K562 (cell line): ENCODE measurements at regions not wholly inside any gene's neighbourhood (a gene's known extent, or its start where the extent isn't known, plus 50 kb on each side); places are given as distances from the start of the nearest gene placed in this dataset.
A peak's percentile ranks its signal among the peaks of the same experiment; 100 is the strongest.

Source experiments
- ATAC-seq: fragments of 200-7000 bp; cut with Tn5 transposase; 3 replicates; pipeline ENCODE4 v1.9.1; 2020; ENCODE audit warnings: moderate library complexity
- BruUV-seq: library from RNA; stranded (reverse); fragments of 400-500 nt; replicated peaks from 2 replicates; lab custom pipeline; 2021; lab: Mats Ljungman, UMichigan
- CTCF ChIA-PET: fragments of 300-600 bp; formaldehyde crosslinking; extraction: SDS; loops from one replicate; lab custom pipeline; 2021; ENCODE audit warnings: low intra/inter-chr PET ratio; lab: Yijun Ruan, JAX
- POLR2A ChIA-PET: fragments of 300-600, 350-650 bp; sonication (Branson Sonifier 250); formaldehyde crosslinking; extraction: SDS; loops from one replicate; lab custom pipeline; 2021; ENCODE audit warnings: antibody characterized with exemption, inconsistent platforms; lab: Yijun Ruan, JAX
- DNase-seq, 4 experiments: peaks; one replicate each; pipeline versions ENCODE4 v3.0.0 to v3.0.0-alpha.2; 2011 to 2018; ENCODE audit warnings: low spot score in 3 of 4, mixed read lengths in 3 of 4; ENCODE audit errors: extremely low read depth in 1 of 4
- FAIRE-seq: peaks from 2 replicates; lab custom pipeline; 2011; peaks lifted over from hg19 to GRCh38; lab: Jason Lieb, UNC
- H2AFZ ChIP-seq: 2 replicates; pipeline ENCODE4 v1.6.0; 2011; ENCODE audit warnings: low read depth, low read length, control low read depth, inconsistent platforms
- H3K27ac ChIP-seq: fragments of 200-600 bp; 3 replicates; pipeline ENCODE4 v1.8.0; 2011; ENCODE audit warnings: low read depth, mild to moderate bottlenecking, control low read depth, inconsistent platforms, low read length, moderate library complexity, mixed read lengths; ENCODE audit errors: extremely low read depth
- H3K27me3 ChIP-seq, 2 experiments: fragments of 300-600 bp in 1 of 2; 2 replicates in 1 of 2; 3 replicates in 1 of 2; pipeline versions ENCODE4 v1.6.0 to v1.8.0; 2011; ENCODE audit warnings: inconsistent platforms in 2 of 2, low read length in 2 of 2, mild to moderate bottlenecking in 1 of 2, mixed read lengths in 1 of 2, moderate library complexity in 1 of 2; ENCODE audit not compliant: control insufficient read depth in 2 of 2, insufficient read depth in 2 of 2
- H3K36me3 ChIP-seq: fragments of 300-600 bp; 3 replicates; pipeline ENCODE4 v1.8.0; 2011; ENCODE audit warnings: mild to moderate bottlenecking, low read length, inconsistent platforms; ENCODE audit not compliant: control insufficient read depth, insufficient read depth
- H3K4me1 ChIP-seq, 2 experiments: fragments of 200-600 bp in 1 of 2; replicated peaks in 1 of 2; 2 replicates in 1 of 2; 3 replicates in 1 of 2; pipeline versions ENCODE4 v1.5.1 to v1.8.0; 2011; ENCODE audit warnings: inconsistent platforms in 2 of 2, low read length in 2 of 2, mild to moderate bottlenecking in 1 of 2, mixed read lengths in 1 of 2, moderate library complexity in 1 of 2; ENCODE audit not compliant: control insufficient read depth in 2 of 2, insufficient read depth in 2 of 2
- H3K4me2 ChIP-seq: 2 replicates; pipeline ENCODE4 v1.6.1; 2011; ENCODE audit warnings: low read length, control low read depth, inconsistent platforms, mixed read lengths; ENCODE audit not compliant: insufficient read depth
- H3K4me3 ChIP-seq: fragments of 200-600 bp; sonication (generic), shearing (Covaris generic); 2 replicates; pipeline ENCODE4 v1.5.1; 2016; ENCODE audit warnings: control low read depth, inconsistent platforms
- H3K79me2 ChIP-seq: fragments of 200-600 bp; 3 replicates; pipeline ENCODE4 v1.8.0; 2011; ENCODE audit warnings: low read length, inconsistent platforms; ENCODE audit not compliant: control insufficient read depth, insufficient read depth
- H3K9ac ChIP-seq, 2 experiments: 2 replicates each; pipeline versions ENCODE4 v1.6.0 to v1.6.1; 2011; ENCODE audit warnings: low read depth in 2 of 2, low read length in 2 of 2, control low read depth in 1 of 2, inconsistent platforms in 1 of 2, mild to moderate bottlenecking in 1 of 2, mixed read lengths in 1 of 2; ENCODE audit not compliant: insufficient read depth in 1 of 2
- H3K9me1 ChIP-seq: one replicate; pipeline ENCODE4 v1.6.0; 2011; ENCODE audit warnings: inconsistent platforms, mild to moderate bottlenecking, low read length, moderate library complexity; ENCODE audit not compliant: control insufficient read depth, insufficient read depth
- H3K9me3 ChIP-seq: replicated peaks from 2 replicates; pipeline ENCODE4 v1.5.1; 2011; ENCODE audit warnings: low read depth, low read length, inconsistent platforms; ENCODE audit not compliant: control insufficient read depth, insufficient read depth
- H4K20me1 ChIP-seq: replicated peaks from 2 replicates; pipeline ENCODE4 v1.6.1; 2011; ENCODE audit warnings: low read length, inconsistent platforms, mixed read lengths; ENCODE audit not compliant: control insufficient read depth, insufficient read depth
- ATF7 ChIP-seq: fragments of 450-650 bp; IDR thresholded peaks from 2 replicates; pipeline ENCODE4 v1.7.1; 2014; ENCODE audit warnings: mild to moderate bottlenecking, moderate library complexity
- BCLAF1 ChIP-seq, 2 experiments: fragments of 450-650 bp in 1 of 2; IDR thresholded peaks; 2 replicates each; pipeline ENCODE4 v1.6.1; 2011 to 2017; ENCODE audit warnings: low read depth in 2 of 2, antibody characterized with exemption in 1 of 2, borderline replicate concordance in 1 of 2, low read length in 1 of 2, mild to moderate bottlenecking in 1 of 2, mixed read lengths in 1 of 2; ENCODE audit not compliant: control insufficient read depth in 1 of 2
- CTBP1 ChIP-seq: fragments of 450-650 bp; IDR thresholded peaks from 2 replicates; pipeline ENCODE4 v1.6.1; 2016; ENCODE audit warnings: borderline replicate concordance
- E2F4 ChIP-seq: sonication (generic); formaldehyde crosslinking; IDR thresholded peaks from 2 replicates; pipeline ENCODE4 v1.8.0; 2022; ENCODE audit warnings: mild to moderate bottlenecking, low read depth, missing genetic modification reagents
- FOXA3 ChIP-seq, 2 experiments: fragments of 450-650 bp in 1 of 2; sonication (generic) in 1 of 2; formaldehyde crosslinking; IDR thresholded peaks in 1 of 2; conservative IDR thresholded peaks in 1 of 2; 2 replicates each; pipeline versions ENCODE4 v1.4.0 to v1.8.0; 2020 to 2022; ENCODE audit warnings: mild to moderate bottlenecking in 2 of 2, missing genetic modification reagents in 1 of 2
- GABPA ChIP-seq: fragments of 200-800 bp; sonication (Bioruptor generic); conservative IDR thresholded peaks from 2 replicates; pipeline ENCODE4 v1.6.1; 2016; ENCODE audit warnings: low read depth, missing genetic modification characterization, missing compliant biosample characterization
- MEF2D ChIP-seq: conservative IDR thresholded peaks from 2 replicates; pipeline ENCODE4 v1.6.1; 2016; ENCODE audit warnings: low read depth, missing genetic modification characterization, missing compliant biosample characterization
- MIER1 ChIP-seq: fragments of 450-650 bp; IDR thresholded peaks from 2 replicates; pipeline ENCODE4 v1.6.1; 2016; ENCODE audit warnings: antibody characterized with exemption, mild to moderate bottlenecking, low read depth
- MNT ChIP-seq, 2 experiments: fragments of 450-650 bp; conservative IDR thresholded peaks; 2 replicates each; pipeline ENCODE4 v1.6.1; 2017; ENCODE audit warnings: mild to moderate bottlenecking in 2 of 2, moderate library complexity in 2 of 2
- NCOR1 ChIP-seq: fragments of 450-650 bp; IDR thresholded peaks from 2 replicates; pipeline ENCODE4 v1.6.1; 2016; ENCODE audit warnings: mild to moderate bottlenecking, moderate library complexity
- RB1 ChIP-seq: fragments of 450-650 bp; IDR thresholded peaks from 2 replicates; pipeline ENCODE4 v1.6.1; 2017; ENCODE audit warnings: low read depth, mild to moderate bottlenecking
- RBM17 ChIP-seq: fragments of 200-400 bp; formaldehyde crosslinking; IDR thresholded peaks from 2 replicates; pipeline ENCODE4 v1.6.1; 2017; ENCODE audit warnings: low read depth, mild to moderate bottlenecking, low read length, borderline replicate concordance
- TEAD2 ChIP-seq: fragments of 450-650 bp; IDR thresholded peaks from 2 replicates; pipeline ENCODE4 v1.6.1; 2016; ENCODE audit warnings: missing genetic modification characterization, control low read depth, missing compliant biosample characterization
- ZNF134 ChIP-seq: fragments of 250-450 bp; sonication (Bioruptor Pico); conservative IDR thresholded peaks from 2 replicates; pipeline ENCODE4 v1.4.0; 2020
- ZNF408 ChIP-seq: fragments of 250-450 bp; sonication (Bioruptor Pico); IDR thresholded peaks from 2 replicates; pipeline ENCODE4 v1.4.0; 2020; ENCODE audit warnings: low read depth, mild to moderate bottlenecking, moderate library complexity
- ZNF511 ChIP-seq: sonication (generic); formaldehyde crosslinking; IDR thresholded peaks from 2 replicates; pipeline ENCODE4 v1.8.0; 2022; ENCODE audit warnings: mild to moderate bottlenecking, missing genetic modification reagents
- ZNF766 ChIP-seq: fragments of 200-800 bp; sonication (Bioruptor generic); conservative IDR thresholded peaks from 2 replicates; pipeline ENCODE4 v1.6.1; 2016; ENCODE audit warnings: missing genetic modification characterization, missing compliant biosample characterization
- WGBS: fragments of 100-300 bp; shearing (Covaris generic); methylation state at CpG from one replicate; pipeline ENCODE4 v1.1.6; 2016; ENCODE audit warnings: low coverage, mixed read lengths; ENCODE audit not compliant: insufficient coverage; ENCODE audit errors: missing lambda C conversion rate; 5-methylcytosine and 5-hydroxymethylcytosine counted together
- in situ Hi-C: fragments of 300-500 bp; cut with MboI; formaldehyde crosslinking; loops from 4 replicates; pipeline ENCODE4 v1.15.0; 2018; ENCODE audit warnings: inconsistent platforms, mixed read lengths
- intact Hi-C: fragments of 100-400 bp; cut with micrococcal nuclease; formaldehyde crosslinking; loops from 2 replicates; pipeline ENCODE4 v1.14.2; 2022

- 70% methylated on average over 8 of the region's 8 CpGs for WGBS
- Histone ChIP-seq H3K4me3 (no peak overlapping the region), H3K9me1 (no peaks in the 10 kb centered on the region), H3K4me2 (no peak overlapping the region), H3K9me3 (no peaks in the 10 kb centered on the region), H3K9ac (no peak overlapping the region), H3K4me1 (peaks cover 11 to 13% of the 10 kb centered on the region in 2 experiments), H3K27me3 (no peaks in the 10 kb centered on the region), H3K36me3 (peaks cover 42% of the 10 kb centered on the region), H3K79me2 (peaks cover 27% of the 10 kb centered on the region), H4K20me1 (no peaks in the 10 kb centered on the region; the same call in 1 of the 2 replicates), H2AFZ (no peak overlapping the region), H3K27ac (no peak overlapping the region)
- intact Hi-C loops: loop anchor here (5.0 kb wide), 1 partner anchor 155 kb away; no protein-coding TSS in a partner anchor
- no peak for ATAC-seq
- POLR2A ChIA-PET: interaction anchor here (0.9 to 1.9 kb wide), 4 partner anchors 10 to 524 kb away, joined by 3 to 10 read pairs (median 6); no protein-coding TSS in a partner anchor
- in situ Hi-C loops: no loop called here
- peak in 1 of 4 experiments; percentile 5 for DNase-seq
- FAIRE-seq: no peak
- CTCF ChIA-PET: no interaction called here
- no TSS peak for BruUV-seq
- no peak for TF ChIP-seq BCLAF1 (IDR thresholded peaks at IDR 0.05; ENCODE audit: borderline replicate concordance in 1 of 2, control insufficient read depth in 1 of 2, low read depth in 2 of 2, low read length in 1 of 2)
- no peak for TF ChIP-seq MEF2D
- no peak for TF ChIP-seq RB1
- no peak for TF ChIP-seq CTBP1
- TF ChIP-seq MIER1: no peak
- no peak for TF ChIP-seq ZNF511
- no peak for TF ChIP-seq RBM17
- TF ChIP-seq NCOR1: no peak
- no peak for TF ChIP-seq GABPA (tag)
- TF ChIP-seq TEAD2 (tag): no peak
- TF ChIP-seq ATF7: no peak
- no peak for TF ChIP-seq E2F4 (CRISPR knock-in tag)
- TF ChIP-seq ZNF408: no peak
- no peak for TF ChIP-seq ZNF134 (CRISPR knock-in tag)
- no peak for TF ChIP-seq FOXA3 (CRISPR knock-in tag; conservative IDR thresholded peaks at IDR 0.05 in 1 of 2, IDR thresholded peaks at IDR 0.05 in 1 of 2)
- TF ChIP-seq ZNF766 (CRISPR knock-in tag): no peak
- no peak for TF ChIP-seq MNT (conservative IDR thresholded peaks at IDR 0.05)
These were observed 161.5 kb upstream of the ZNF267 start for GRCh38 chr16:31712064-31712540.
